Activated CD8-positive, alpha-beta memory T cell treated with anti-CD3 and anti-CD28 coated beads, Interleukin-2, amount 50 U/mL, for 4 hours (primary cell): ENCODE measurements at regions not wholly inside any gene's neighbourhood (a gene's known extent, or its start where the extent isn't known, plus 50 kb on each side); places are given as distances from the start of the nearest gene placed in this dataset.

Source experiments
- DNase-seq: peaks from one replicate; pipeline ENCODE4 v3.0.0-alpha.2; 2020

DNA sequence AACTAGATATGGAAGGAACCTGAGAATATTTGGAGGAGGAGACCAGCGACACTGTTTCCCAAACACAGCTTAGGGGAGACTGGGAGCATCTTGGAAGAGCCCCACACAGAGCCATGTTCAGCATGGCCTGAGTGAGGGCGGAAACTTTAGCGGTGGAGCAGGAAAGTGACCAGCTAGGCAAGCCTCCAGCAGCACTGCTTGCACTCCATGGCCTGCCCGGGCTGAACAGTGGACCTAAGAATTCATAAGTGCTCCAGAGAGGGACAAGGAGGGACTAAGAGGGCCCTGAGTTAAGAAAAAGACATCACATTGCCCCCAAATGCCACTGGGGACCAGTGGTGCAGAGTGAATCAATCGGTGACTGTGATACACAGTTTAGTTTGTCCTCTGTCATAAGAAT is 566.4 kb downstream of the TNS1 start:
- DNase-seq, result no peak

DNA sequence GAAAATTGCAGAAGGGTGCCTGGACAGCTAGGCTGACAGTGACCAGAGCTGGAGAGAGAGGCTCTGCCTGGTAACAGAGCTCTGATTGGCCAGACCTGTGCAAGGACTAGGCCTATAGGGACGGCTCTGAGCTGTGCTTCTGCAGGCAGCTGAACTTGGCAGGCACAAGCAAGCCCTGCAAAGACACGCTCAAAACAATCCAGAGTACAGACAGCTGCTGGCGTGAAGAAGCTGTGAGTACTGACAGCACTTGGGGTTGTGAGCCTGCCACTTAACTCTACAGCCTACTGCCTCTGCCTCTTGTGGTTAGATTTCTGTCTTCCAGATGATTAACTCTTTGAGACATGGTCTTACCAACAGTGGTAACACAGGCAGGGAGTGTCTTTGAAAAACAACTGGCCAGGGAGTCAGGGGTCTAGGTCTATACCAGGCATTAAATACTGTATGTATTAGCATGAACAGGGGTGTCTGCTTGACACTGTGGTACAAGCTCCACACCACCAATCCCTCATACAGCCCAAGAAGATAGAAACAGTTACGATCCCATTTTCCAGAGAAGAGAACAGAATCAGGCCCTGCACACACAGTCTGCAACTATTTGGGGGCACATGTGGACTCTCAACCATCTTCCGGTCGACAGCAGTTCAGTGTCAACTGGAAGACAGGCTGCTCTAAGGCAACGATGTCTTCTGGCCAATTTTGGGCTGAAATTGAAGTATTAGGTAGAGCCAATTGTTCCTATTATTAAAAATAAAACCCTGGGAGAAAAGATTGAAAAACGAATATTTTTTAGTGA is 568.4 kb downstream of the TNS1 start:
- DNase-seq, result peak; percentile 17

DNA sequence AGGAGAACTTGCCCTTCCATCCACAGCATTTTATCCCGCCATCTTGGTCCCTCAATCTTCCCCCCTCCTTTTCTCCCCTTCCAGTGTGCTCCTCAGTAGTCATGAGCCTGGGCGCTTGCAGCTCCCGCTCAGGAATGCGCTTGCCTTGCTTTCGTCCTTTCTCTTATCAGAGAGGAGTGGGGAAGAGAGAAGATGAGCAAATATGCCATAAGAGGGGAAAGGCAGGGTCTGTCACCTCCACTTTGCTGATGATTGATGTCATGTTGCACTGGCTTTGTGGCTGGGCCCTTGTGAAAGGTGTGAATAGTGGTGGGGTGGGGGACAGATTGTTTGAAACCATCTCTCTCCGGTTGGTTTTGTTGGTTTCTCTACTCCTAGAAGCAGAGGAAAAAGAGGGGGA is 569.3 kb downstream of the TNS1 start:
- DNase-seq, result no peak

DNA sequence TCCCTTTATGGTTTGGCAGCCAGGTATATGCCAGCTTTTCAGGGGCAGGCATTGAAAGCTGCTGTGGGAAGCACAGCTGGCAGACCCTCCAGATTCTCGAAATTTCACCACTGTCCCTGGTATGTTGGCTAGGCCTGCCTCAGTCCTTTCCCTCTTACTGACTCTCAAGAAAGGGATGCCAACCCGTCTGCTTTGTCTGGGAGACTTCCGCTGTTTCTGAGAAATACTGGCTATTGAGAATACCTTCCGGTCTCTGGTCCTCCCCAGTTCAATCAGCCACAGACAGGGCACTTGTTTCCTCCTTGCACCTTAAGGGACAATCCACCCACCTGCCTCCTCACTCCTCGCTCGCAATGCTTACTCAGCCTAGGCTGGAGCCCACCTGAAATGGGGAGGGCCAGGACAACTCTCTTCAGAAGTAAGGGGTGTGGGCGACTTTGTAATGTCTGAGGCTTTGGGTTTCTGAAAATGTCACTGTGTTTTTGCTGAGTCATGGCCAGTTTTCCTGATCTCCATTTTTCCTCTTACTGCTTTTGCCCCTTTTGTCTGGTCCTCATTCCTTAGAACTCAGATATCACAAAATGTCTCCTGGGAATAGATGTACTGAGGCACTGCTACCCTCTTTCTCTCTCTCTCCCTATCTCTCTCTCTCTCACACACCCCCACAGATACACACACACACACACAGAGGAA is 571.1 kb downstream of the TNS1 start:
- DNase-seq, result no peak

DNA sequence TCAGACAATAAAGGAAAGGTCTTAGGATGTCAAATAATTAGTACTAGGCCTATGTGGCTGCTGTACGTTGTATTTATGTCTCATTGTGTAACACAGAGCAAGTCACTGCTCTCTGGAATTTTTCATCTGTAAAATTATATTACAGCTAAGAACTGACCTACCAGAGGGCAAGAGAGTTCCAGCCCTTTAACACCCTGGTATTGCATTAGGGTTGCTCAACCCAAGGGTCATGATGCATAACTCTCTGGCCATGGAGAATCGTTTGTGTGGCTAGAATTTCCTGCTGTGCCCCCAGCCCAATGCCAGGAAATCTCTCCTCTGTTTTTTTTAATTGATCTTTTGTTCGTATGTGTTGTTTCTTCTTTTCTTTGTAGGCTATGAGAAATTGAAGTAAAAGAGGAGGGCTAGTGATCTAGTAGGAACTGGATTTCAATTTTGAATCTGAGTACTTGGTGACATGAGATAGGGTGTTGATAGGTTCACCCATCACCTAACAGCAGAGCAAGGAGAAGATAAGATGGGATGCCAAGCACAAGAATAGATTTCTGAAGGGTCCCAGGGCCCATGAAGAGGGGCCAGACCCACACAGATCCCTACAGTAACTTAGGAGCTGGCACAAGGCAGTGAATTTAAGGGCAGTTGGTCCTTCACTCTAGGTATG is 571.2 kb upstream of the TNP1 start:
- no peak for DNase-seq

DNA sequence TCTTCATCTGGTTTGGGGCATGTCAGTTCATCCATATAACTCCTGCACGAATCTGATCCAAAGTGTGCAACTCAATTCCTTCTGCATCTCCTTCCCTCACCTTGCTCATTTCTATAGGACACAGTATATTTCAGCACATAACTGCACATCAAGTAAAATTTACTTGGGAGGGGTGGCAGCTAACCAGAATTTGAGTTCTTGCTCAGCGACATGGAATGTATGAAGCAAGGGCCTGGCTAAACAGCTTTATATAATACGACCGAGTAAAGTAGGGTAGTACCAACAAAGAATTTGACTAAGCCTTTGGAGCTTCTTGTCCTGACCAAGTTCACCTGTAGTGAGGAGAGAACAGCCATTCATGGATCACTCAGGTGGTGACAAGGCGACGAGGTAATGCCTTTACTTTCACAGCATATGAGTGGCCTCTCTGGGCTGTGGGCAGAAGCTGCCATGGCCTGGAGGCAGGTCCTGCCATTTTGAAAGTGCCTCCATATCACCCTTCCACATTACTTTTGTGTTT is 570.2 kb upstream of the TNP1 start:
- no peak for DNase-seq

DNA sequence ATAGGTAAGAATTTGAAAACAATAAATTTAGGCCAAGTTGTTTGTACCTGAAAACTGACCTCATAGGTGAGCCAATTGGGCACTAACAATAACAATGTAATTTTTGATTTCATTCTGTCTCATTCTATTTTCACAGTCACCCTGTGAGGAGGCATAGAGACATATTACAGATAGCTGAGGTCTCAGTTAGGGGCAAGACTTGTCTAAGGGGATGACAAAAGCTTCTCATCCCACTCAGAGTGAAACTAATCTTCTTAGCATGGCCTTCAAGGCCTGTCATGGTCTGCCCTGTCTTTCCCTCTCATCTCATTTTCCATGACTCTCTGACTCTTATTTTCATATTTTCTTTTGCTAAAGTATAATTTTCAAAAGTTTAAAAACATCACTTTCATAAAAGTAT is 562.0 kb upstream of the TNP1 start:
- DNase-seq, result no peak

DNA sequence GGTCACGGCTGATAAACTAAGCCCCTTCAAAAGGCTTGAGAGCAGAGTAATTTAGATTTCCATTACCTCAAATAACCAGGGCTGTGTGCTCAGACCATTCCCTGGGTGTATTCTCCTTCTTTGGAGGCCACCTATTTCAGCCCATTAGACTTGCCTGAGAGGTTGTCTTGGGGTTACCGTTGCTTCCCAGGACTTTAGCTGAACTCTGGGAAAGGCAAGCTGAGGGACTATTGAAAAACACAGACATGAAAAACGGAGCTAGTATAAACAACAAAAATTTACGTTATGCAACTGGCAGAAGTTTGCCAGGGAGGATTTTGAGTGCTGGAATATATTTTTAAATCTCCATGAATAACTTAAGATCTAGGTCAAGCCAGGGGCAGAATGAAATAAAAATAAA is 561.0 kb upstream of the TNP1 start:
- DNase-seq, result no peak

DNA sequence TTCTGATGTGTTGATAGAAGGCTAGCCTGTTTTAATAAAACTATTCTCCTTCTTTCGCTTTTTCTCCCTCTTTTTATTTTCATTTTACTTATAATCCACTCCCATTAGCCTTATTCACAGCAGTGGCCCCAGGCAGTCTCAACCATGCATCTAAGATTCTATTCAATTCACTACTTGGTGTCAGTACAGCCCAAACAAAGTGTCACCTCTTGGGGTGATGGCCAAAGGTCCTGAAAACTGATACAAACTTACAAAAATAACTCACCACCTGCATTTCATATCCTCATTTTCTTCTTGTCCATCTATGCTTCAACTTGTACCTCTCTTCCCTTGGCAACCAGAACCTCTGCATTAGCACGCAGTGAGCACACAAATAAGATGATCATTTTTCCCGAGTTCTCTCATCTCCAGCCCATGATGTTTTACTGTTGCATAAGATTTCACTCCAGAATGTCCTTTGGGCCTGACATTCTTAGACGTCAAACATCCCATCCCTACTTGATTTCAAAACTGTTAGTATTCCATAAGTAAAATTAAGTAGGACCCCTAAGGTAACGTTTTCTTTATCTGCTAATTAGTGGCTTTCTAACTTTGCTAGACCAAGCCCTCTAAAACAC is 559.3 kb upstream of the TNP1 start:
- DNase-seq, result no peak

DNA sequence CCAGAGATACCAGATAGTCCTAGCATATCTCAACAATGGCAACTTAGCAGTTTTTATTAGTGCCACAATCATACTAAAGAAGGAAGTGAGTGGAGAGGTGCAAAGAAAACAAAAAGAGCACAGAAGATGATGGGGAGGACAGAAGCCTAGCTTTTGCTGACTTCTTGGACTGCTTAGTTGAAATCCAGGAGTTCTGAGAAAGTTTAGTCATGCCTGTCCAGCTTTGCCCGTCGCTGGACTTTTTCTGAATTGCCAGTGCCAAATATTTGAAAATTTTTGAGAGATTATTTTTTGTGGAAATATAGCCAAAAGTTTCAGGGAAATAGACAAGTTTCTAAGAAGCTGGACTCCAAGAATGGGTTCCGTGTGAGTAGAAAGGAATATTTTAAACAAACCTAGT is 558.7 kb upstream of the TNP1 start:
- DNase-seq, result no peak

DNA sequence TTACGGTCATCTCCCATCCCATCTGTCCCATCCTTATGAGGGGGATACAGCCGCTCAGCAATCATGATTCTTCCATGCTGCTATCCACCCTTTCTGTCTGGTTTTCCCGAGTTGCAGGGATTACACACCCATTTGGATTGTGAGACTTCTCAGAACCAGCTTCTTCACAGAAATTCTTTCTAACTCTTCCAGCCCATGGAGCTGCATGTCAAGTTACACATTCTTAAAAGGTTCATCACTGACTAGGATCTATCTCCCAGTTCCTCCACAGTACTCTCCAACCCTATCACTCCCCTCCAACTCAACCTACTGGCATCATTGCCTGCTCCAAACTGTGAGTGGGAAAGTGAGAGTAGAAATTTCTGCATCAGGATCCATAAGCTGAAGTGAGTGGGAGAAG is 558.2 kb upstream of the TNP1 start:
- DNase-seq, result no peak

DNA sequence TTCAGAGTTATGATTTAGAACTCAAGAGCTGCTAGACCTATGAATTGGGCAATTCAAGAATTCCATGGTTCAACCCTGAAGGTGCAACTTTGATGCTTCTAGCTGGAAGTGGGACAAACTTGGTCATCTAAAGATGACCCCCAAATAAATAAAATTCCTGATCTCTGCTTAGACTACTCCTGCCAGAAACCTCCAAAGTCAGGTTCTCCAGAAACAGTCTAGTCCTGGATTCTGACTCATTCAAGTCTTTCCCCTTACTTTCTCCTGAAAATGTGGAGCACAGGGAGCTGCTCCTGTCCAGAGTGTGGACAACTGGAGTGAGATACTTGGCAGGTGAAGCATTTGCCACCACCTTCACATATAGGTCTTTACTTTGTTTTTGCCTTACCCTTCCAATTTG is 557.7 kb upstream of the TNP1 start:
- DNase-seq, result no peak

DNA sequence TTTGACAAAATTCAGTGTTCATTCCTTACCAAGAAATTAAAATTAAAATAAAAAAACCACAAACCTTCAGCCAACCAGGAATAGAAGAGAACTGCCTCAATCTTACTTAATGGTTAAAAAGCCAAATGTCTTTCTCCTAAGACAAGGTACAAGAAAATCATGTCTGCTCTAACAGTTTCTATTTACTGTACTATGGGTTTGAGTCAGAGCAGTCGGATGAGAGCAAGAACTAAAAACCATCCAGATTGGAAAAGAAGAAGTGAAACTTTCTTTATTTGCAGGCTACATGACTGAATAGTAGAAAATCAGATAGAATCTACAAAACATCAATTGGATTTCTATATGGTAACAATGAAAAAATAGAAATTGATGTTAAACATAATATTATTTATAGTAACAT is 555.5 kb upstream of the TNP1 start:
- DNase-seq, result no peak

DNA sequence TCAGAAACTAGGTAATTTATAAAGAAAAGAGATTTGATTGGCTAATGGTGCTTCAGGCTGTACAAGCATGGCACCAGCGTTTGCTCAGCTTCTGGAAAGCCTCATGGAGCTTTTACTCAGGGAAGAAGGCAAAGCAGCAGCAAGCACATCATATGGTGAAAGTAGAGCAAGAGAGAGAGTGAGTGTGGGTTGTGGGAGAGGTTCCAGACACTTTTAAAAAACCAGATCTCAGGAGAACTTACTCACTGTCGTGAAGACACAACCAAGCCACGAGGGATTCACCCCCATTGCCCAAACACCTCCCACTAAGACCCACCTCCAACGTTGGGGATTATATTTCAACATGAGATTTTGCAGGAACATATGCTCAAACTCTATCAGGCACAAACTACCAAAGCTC is 554.6 kb upstream of the TNP1 start:
- no peak for DNase-seq

DNA sequence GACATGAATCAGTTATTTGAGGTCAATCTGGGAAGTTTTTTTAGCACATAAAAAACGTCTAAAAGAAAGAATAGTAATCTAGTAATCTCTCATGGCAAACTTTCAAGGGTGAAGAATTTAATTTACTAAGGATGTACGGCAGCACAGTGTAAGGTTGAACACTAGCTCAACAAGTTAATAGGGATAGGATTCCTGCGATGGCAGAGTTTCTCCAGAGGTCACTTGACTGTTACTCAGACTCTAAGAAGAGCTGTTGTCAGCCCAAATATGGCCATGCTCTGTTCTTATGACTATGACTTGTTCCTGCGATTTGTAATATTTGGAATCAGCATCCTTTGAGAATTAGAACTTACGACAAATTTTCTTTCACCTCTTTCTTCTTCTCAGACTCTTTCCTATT is 553.3 kb upstream of the TNP1 start:
- DNase-seq, result no peak

DNA sequence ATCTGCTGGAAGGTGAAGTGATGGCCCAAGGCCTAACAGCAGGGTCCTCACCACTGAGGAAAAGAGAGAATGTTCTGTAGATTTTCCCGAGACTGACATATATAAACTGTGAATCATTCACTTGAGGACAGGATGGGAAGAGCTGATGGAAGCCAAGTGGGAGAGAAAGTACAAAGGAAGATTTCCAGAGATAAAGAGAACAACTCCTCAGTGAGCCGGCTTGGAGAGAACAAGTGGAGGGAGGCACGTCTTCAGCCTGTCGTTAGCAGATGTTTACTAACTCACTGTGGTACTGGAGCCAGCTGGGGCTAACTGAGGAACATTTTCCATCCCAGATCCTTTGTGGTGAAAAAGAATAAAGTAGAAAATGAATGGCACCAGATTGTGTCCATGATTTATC is 552.9 kb upstream of the TNP1 start:
- DNase-seq, result no peak

DNA sequence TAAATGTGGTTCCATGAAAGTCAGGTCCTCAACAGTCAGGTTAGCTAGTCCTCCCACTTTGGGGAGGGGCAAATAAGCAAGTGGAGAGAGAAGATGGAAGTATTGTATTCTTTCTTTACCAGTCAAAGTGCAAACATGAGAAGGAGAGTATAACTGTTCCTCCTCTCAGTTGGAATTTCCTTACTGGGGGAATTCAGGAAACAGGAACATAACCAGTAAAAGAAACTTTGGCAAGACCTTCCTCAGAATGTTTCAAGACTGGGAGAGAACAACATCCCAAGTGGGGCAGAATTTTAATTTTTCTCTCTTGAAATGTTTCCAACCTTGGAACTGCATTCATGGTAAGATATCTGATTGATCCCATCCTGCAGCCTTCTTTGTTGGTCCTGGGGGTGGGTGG is 552.4 kb upstream of the TNP1 start:
- no peak for DNase-seq

DNA sequence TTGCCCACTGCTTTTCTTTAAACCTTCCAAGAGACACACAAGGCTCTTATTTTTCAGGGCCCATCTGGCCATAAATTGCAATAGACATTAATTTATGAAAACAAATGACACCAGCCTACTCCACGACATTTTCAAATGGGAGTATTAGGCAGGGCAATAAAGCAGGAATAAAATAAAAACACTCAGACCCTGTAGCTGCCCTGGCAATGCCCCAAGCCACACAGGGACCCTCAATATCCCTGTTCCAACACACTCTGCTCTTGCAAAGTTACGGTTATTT is 550.8 kb upstream of the TNP1 start:
- DNase-seq, result no peak

DNA sequence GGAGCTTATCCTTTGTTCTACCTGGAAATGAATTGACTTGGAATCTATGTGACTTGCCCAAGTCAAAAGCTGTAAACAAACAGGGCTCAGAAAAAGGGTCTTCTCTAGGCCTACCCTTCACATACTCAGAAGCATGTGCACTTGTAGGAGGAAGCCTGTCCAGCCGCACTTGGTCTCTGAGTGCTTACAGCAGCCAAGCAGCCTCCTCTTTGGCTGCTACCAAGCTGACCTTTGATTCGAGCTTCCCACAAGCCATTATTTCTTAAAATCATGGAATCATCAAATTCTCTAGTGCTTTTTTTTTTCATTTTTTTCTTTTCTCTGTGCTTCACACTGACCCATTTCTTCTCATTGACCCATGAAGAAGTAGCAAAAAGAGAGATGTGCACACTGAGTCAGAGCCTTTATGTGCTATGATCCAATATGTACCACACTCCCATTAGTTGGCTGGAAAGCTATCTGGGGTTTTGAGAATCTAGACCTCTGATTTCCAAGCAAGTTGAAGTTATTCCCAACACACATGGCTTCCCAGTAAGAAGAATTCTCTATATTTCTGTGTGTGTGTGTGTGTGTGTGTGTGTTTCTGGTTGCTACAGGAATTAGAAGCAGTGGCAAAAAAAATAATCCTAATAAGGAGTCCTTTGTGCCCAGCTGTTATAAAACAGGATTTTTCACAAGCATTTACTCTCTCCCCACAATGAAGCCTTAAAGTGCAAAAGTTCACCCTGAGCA is 550.3 kb upstream of the TNP1 start:
- DNase-seq, result no peak

DNA sequence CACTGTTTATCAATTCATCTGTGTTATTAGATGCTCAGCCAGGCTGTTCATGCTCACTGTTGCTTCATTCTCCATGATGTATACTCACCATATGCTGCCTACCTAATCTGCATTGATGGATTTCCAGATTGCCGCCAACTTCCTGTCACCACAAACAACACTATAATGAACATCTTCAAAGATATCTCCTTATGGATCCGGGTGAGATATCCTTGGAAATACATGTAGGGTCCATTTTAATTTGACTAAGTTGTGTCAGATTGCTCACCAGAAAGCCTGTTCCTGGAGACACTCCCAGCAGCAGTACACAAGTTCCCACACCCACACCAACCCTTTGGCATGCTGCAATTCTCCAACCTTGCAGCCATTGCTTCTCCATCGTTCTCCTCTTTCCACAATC is 547.5 kb upstream of the TNP1 start:
- no peak for DNase-seq

DNA sequence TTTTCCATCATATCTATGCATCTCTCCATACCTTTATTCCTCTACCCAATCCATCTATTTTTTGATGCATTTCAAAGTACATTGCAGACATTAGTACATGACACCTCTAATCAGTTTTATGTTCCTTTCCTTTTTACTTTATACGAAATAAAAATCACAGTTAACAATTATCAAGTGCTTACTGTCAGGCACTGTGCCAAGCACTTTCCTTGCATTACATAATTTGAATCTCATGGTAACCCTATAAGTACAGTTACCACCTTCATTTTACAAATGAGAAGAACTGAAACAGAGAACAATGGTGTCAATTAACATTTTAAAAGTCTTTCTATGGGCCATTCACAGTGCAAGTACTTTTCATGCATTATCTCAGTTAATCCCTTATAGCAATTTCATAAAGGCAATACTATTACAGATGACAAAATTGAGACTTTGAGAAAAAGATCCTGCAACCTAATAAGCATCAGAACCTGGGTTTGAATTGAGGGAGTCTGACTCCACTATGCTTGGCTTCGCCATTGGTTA is 544.4 kb upstream of the TNP1 start:
- no peak for DNase-seq

DNA sequence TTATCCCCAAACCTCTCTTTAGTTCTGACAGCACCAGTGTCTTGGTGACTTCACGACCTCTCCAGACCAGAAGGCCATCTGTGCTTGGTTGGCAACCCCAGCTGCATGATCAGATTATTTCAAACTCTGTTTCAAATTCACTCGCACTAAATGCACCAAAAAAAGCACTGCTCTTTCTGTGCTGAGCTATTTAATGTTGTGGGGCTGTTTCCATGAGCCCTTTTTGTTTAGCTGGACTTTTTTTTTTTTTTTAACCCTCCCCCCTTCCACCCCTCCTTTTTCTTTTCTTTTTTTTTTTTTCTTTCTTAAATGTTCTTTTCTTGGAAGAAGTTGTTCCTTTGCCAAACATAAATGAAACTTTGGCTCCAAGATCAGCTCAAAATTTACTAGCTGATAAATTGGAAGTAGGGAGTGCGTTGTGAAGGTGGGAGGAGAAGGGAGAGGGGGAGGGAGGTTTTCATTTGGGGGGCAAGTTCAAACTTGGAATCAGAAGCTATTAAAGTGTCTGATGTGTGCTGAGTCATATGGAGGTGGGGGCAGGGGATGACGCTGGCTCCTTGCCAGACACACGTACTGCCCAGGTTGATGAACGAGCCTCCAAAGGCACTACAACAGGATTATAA is 543.0 kb upstream of the TNP1 start:
- no peak for DNase-seq
